ENCODE measurements at regions not wholly inside any gene's neighbourhood (a gene's known extent, or its start where the extent isn't known, plus 50 kb on each side); places are given as distances from the start of the nearest gene placed in this dataset.

DNA sequence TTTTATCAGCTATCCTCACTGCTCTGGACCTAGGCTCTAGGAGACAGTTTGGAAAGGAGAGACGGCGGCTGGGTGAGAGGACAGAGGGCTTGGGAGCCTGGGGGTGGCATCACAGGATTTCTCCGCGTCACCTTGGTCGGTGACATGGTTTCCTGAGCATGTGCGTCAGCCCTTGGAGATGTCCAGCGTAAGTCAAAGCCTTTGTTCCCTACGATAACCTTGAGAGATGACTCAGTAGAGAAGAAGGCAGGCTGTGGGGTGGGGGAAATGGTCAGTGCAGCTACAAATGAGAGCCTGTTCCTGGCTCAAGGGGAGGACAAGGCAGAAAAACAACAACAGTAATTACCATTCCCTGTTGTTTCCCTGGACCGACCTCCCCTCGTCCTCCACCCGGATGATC is 90.2 kb upstream of the TBX3 start:
- Histone ChIP-seq H3K27me3 (ENCODE audit: control insufficient read depth in 3 of 3, insufficient read depth in 3 of 3, low read length in 2 of 3) (no peaks in the 10 kb centered on the region), H3K36me3 (ENCODE audit: control insufficient read depth in 4 of 4, insufficient read depth in 4 of 4, low read length in 4 of 4) (no peaks in the 10 kb centered on the region), H3K9ac (ENCODE audit: insufficient read depth in 1 of 2, low read length in 2 of 2) (no peak overlapping the region), H3K27ac (ENCODE audit: low read depth in 1 of 2, low read length in 1 of 2) (no peak overlapping the region), H3K4me3 (no peak overlapping the region), H3K4me1 (ENCODE audit: control insufficient read depth in 5 of 5, insufficient read depth in 5 of 5, low read length in 5 of 5) (peaks cover 0 to 4% (median 0%) of the 10 kb centered on the region in 5 donors), H3K9me3 (ENCODE audit: control insufficient read depth in 4 of 4, insufficient read depth in 3 of 4, low read length in 3 of 4) (no peaks in the 10 kb centered on the region)
- ATAC-seq (ENCODE audit: insufficient read depth, low FRiP score) (no peak), DNase-seq (no peak)
- WGBS, 2 donors: 91 to 92% methylated on average over 11 of the region's 11 CpGs
- TF ChIP-seq, protein P1, sequence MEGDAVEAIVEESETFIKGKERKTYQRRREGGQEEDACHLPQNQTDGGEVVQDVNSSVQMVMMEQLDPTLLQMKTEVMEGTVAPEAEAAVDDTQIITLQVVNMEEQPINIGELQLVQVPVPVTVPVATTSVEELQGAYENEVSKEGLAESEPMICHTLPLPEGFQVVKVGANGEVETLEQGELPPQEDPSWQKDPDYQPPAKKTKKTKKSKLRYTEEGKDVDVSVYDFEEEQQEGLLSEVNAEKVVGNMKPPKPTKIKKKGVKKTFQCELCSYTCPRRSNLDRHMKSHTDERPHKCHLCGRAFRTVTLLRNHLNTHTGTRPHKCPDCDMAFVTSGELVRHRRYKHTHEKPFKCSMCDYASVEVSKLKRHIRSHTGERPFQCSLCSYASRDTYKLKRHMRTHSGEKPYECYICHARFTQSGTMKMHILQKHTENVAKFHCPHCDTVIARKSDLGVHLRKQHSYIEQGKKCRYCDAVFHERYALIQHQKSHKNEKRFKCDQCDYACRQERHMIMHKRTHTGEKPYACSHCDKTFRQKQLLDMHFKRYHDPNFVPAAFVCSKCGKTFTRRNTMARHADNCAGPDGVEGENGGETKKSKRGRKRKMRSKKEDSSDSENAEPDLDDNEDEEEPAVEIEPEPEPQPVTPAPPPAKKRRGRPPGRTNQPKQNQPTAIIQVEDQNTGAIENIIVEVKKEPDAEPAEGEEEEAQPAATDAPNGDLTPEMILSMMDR (IDR thresholded peaks at IDR 0.05; ENCODE audit: control extremely low read depth, extremely low read depth): no peak

DNA sequence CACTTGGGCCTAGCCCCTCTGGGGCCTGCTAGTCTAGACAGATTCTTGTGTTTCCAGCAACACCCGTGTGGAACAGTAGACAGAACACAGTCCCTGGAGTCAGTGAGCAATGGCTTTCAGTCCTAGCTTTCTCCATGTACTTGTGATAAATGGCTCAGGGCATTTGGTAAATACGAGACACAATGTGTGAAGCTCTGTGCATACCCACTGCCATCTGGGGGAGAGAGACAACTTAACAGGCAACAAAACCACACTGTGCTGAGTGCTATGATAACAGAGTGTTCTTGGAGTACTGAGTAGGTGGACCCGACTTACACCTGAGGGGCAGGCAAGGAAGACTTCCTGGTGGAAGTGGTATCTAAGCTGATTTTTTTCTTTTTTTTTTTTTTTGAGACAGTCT is 86.3 kb upstream of the TBX3 start:
- TF ChIP-seq, protein P1 (IDR thresholded peaks at IDR 0.05; ENCODE audit: control extremely low read depth, extremely low read depth): no peak
- WGBS, 2 donors: 83 to 94% methylated on average over 3 of the region's 3 CpGs
- Histone ChIP-seq H3K9ac (ENCODE audit: insufficient read depth in 1 of 2, low read length in 2 of 2) (no peak overlapping the region), H3K9me3 (ENCODE audit: control insufficient read depth in 4 of 4, insufficient read depth in 3 of 4, low read length in 3 of 4) (no peaks in the 10 kb centered on the region), H3K27me3 (ENCODE audit: control insufficient read depth in 3 of 3, insufficient read depth in 3 of 3, low read length in 2 of 3) (no peaks in the 10 kb centered on the region), H3K36me3 (ENCODE audit: control insufficient read depth in 4 of 4, insufficient read depth in 4 of 4, low read length in 4 of 4) (no peaks in the 10 kb centered on the region), H3K4me1 (ENCODE audit: control insufficient read depth in 5 of 5, insufficient read depth in 5 of 5, low read length in 5 of 5) (peaks cover 0 to 31% (median 16%) of the 10 kb centered on the region in 5 donors), H3K4me3 (no peak overlapping the region), H3K27ac (ENCODE audit: low read depth in 1 of 2, low read length in 1 of 2) (no peak overlapping the region)
- DNase-seq (no peak), ATAC-seq (ENCODE audit: insufficient read depth, low FRiP score) (no peak)

DNA sequence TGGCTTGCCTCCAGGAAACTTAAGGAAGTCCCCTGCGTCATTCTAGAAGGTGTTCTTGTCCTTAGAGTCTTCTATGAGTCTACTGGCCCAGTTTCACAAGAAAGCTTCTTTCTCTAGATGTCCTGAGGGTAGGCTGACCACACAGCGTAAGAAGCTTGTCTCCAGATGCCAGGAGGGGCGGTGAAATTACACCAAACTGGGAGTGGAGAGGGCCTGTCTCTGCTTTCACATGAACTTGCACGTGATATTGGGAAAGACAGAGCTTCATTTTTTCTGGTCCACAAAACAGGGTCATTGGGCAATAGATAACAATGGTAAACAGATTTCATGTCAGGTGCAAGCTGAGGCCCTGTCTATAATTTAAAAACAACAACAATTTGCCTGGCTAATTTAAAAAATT is 85.7 kb upstream of the TBX3 start:
- no peaks in the 10 kb centered on the region for H3K36me3 ChIP-seq (ENCODE audit: control insufficient read depth in 4 of 4, insufficient read depth in 4 of 4, low read length in 4 of 4)
- no peak overlapping the region for H3K27ac ChIP-seq (ENCODE audit: low read depth in 1 of 2, low read length in 1 of 2)
- H3K27me3 ChIP-seq (ENCODE audit: control insufficient read depth in 3 of 3, insufficient read depth in 3 of 3, low read length in 2 of 3): no peaks in the 10 kb centered on the region
- peaks cover 0 to 36% (median 16%) of the 10 kb centered on the region in 5 donors for H3K4me1 ChIP-seq (ENCODE audit: control insufficient read depth in 5 of 5, insufficient read depth in 5 of 5, low read length in 5 of 5)
- H3K4me3 ChIP-seq: no peak overlapping the region
- TF ChIP-seq, protein P1 (IDR thresholded peaks at IDR 0.05; ENCODE audit: control extremely low read depth, extremely low read depth): no peak
- H3K9me3 ChIP-seq (ENCODE audit: control insufficient read depth in 4 of 4, insufficient read depth in 3 of 4, low read length in 3 of 4): no peaks in the 10 kb centered on the region
- 84 to 90% methylated on average over 4 of the region's 4 CpGs for WGBS, 2 donors
- H3K9ac ChIP-seq (ENCODE audit: insufficient read depth in 1 of 2, low read length in 2 of 2): no peak overlapping the region
- DNase-seq: no peak
- no peak for ATAC-seq (ENCODE audit: insufficient read depth, low FRiP score)
